ENCODE measurements at regions not wholly inside any gene's neighbourhood (a gene's known extent, or its start where the extent isn't known, plus 50 kb on each side); places are given as distances from the start of the nearest gene placed in this dataset.

DNA sequence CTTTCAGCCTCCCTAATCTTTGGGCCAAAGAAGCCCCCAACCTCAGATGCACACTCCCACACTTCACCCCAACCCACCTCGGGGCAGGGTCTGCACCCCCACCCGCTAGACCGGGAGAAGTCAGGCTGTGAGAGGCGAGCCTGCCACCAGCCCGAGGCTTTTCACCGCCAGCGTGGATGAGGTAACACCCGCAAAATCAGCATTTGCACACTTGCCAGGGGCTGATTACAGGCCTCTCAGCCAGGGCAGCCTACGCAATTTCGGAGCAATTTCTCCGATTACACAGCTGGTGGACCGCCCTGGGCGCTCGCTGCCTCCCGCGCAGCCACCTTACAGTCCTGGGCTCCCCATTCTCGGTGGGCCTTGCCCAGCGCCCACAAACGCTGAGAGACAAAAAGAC lies 68.5 kb downstream of the FOXD1 start:
- DNase-seq (ENCODE audit: low read depth, low spot score) (no peak), FAIRE-seq (no peak)
- no peak for TF ChIP-seq EZH2 (IDR thresholded peaks at IDR 0.05; ENCODE audit: low read length)
- TF ChIP-seq, protein P1, sequence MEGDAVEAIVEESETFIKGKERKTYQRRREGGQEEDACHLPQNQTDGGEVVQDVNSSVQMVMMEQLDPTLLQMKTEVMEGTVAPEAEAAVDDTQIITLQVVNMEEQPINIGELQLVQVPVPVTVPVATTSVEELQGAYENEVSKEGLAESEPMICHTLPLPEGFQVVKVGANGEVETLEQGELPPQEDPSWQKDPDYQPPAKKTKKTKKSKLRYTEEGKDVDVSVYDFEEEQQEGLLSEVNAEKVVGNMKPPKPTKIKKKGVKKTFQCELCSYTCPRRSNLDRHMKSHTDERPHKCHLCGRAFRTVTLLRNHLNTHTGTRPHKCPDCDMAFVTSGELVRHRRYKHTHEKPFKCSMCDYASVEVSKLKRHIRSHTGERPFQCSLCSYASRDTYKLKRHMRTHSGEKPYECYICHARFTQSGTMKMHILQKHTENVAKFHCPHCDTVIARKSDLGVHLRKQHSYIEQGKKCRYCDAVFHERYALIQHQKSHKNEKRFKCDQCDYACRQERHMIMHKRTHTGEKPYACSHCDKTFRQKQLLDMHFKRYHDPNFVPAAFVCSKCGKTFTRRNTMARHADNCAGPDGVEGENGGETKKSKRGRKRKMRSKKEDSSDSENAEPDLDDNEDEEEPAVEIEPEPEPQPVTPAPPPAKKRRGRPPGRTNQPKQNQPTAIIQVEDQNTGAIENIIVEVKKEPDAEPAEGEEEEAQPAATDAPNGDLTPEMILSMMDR (optimal IDR thresholded peaks at IDR 0.05 in 1 of 3, IDR thresholded peaks at IDR 0.05 in 1 of 3, conservative IDR thresholded peaks at IDR 0.05 in 1 of 3; ENCODE audit: extremely low read depth in 1 of 3, insufficient read depth in 2 of 3, low read length in 3 of 3): no peak
- no peaks in the 10 kb centered on the region for H3K36me3 ChIP-seq (ENCODE audit: control insufficient read depth in 2 of 2, extremely low read depth in 1 of 2, insufficient read depth in 2 of 2, low read length in 2 of 2)
- H3K27me3 ChIP-seq (ENCODE audit: control insufficient read depth, extremely low read depth, insufficient read depth, low read length): peaks cover 11% of the 10 kb centered on the region
- H3K4me3 ChIP-seq (ENCODE audit: control insufficient read depth in 2 of 3, extremely low read depth in 1 of 3, insufficient read depth in 2 of 3, low read depth in 1 of 3, low read length in 3 of 3): no peak overlapping the region
- no peak overlapping the region for H2AFZ ChIP-seq (ENCODE audit: control insufficient read depth, low read length)
- H3K27ac ChIP-seq (ENCODE audit: control insufficient read depth, insufficient read depth, low read length): no peak overlapping the region
- dilution Hi-C loops (cut with MboI; ENCODE audit: extremely low pct_ligation_motif_present, low sequenced_read_pairs): no loop called here
- H3K4me2 ChIP-seq (ENCODE audit: control insufficient read depth, extremely low read depth, insufficient read depth, low read depth, low read length): no peak overlapping the region
- no peaks in the 10 kb centered on the region for H3K9me1 ChIP-seq (ENCODE audit: control insufficient read depth, extremely low read depth, insufficient read depth, low read length)
- peaks cover 6% of the 10 kb centered on the region for H3K9me3 ChIP-seq (ENCODE audit: control insufficient read depth, low read depth, low read length)
- H3K9ac ChIP-seq (ENCODE audit: control insufficient read depth, extremely low read depth, insufficient read depth, low read length): no peak overlapping the region
- H4K20me1 ChIP-seq (ENCODE audit: control insufficient read depth, extremely low read depth, insufficient read depth, low read length): no peaks in the 10 kb centered on the region
- H3K4me1 ChIP-seq (ENCODE audit: control insufficient read depth, extremely low read depth, insufficient read depth, low read length): peaks cover 14% of the 10 kb centered on the region
- no peaks in the 10 kb centered on the region for H3K79me2 ChIP-seq (ENCODE audit: control insufficient read depth, insufficient read depth, low read length)

DNA sequence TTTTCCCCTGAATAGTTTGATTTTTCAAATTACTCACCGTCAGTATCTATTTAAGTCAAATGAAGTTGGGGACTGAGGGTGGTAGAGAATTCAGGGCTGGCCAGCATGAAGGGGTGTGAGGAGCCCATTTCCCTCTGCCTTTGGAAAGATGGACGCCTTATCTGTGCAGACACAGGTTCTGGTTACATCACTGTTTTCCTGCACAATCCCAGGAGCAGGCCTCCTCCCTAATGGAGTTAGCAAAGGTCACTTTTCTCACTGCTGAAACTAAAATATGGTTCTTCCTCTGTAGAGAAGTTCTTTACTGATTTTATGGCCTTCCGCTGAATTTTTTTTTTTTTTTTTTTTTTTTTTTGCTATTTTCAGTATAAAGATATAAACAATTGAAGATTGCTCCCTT lies 69.1 kb downstream of the FOXD1 start:
- dilution Hi-C loops (cut with MboI; ENCODE audit: extremely low pct_ligation_motif_present, low sequenced_read_pairs): no loop called here

More for the DNA sequence above, 69.1 kb downstream of the FOXD1 start:
- Histone ChIP-seq H3K9me3 (ENCODE audit: control insufficient read depth, low read depth, low read length) (peaks cover 3% of the 10 kb centered on the region), H3K36me3 (ENCODE audit: control insufficient read depth in 2 of 2, extremely low read depth in 1 of 2, insufficient read depth in 2 of 2, low read length in 2 of 2) (no peaks in the 10 kb centered on the region), H3K9ac (ENCODE audit: control insufficient read depth, extremely low read depth, insufficient read depth, low read length) (no peak overlapping the region), H3K4me2 (ENCODE audit: control insufficient read depth, extremely low read depth, insufficient read depth, low read depth, low read length) (no peak overlapping the region), H3K27ac (ENCODE audit: control insufficient read depth, insufficient read depth, low read length) (no peak overlapping the region), H3K27me3 (ENCODE audit: control insufficient read depth, extremely low read depth, insufficient read depth, low read length) (peaks cover 11% of the 10 kb centered on the region), H2AFZ (ENCODE audit: control insufficient read depth, low read length) (no peak overlapping the region), H3K9me1 (ENCODE audit: control insufficient read depth, extremely low read depth, insufficient read depth, low read length) (no peaks in the 10 kb centered on the region), H3K79me2 (ENCODE audit: control insufficient read depth, insufficient read depth, low read length) (no peaks in the 10 kb centered on the region), H3K4me3 (ENCODE audit: control insufficient read depth in 2 of 3, extremely low read depth in 1 of 3, insufficient read depth in 2 of 3, low read depth in 1 of 3, low read length in 3 of 3) (no peak overlapping the region), H4K20me1 (ENCODE audit: control insufficient read depth, extremely low read depth, insufficient read depth, low read length) (no peaks in the 10 kb centered on the region), H3K4me1 (ENCODE audit: control insufficient read depth, extremely low read depth, insufficient read depth, low read length) (peaks cover 20% of the 10 kb centered on the region)
- no peak for FAIRE-seq
- TF ChIP-seq, protein P1 (optimal IDR thresholded peaks at IDR 0.05 in 1 of 3, IDR thresholded peaks at IDR 0.05 in 1 of 3, conservative IDR thresholded peaks at IDR 0.05 in 1 of 3; ENCODE audit: extremely low read depth in 1 of 3, insufficient read depth in 2 of 3, low read length in 3 of 3): no peak
- TF ChIP-seq EZH2 (IDR thresholded peaks at IDR 0.05; ENCODE audit: low read length): no peak
- no peak for DNase-seq (ENCODE audit: low read depth, low spot score)
